ENCODE measurements at regions not wholly inside any gene's neighbourhood (a gene's known extent, or its start where the extent isn't known, plus 50 kb on each side); places are given as distances from the start of the nearest gene placed in this dataset.

GRCh38 chr2:134783912-134784311 lies 54.5 kb upstream of the ACMSD start:
- TF ChIP-seq CTCF (IDR thresholded peaks at IDR 0.05 in 2 of 3, conservative IDR thresholded peaks at IDR 0.05 in 1 of 3; ENCODE audit: control insufficient read depth in 2 of 3, extremely low read depth in 1 of 3, insufficient read depth in 1 of 3, low read depth in 3 of 3, low read length in 3 of 3) (no peak), POLR2A (IDR thresholded peaks at IDR 0.05; ENCODE audit: low read depth, low read length) (no peak), SMAD5 (IDR thresholded peaks at IDR 0.05; ENCODE audit: low read depth) (no peak), EP300 (IDR thresholded peaks at IDR 0.05; ENCODE audit: borderline replicate concordance in 1 of 2, control insufficient read depth in 1 of 2, low read depth in 2 of 2, low read length in 2 of 2) (no peak), ZNF24 (IDR thresholded peaks at IDR 0.05) (no peak), RCOR1 (conservative IDR thresholded peaks at IDR 0.05; ENCODE audit: low read depth, low read length) (no peak), POLR2AphosphoS5 (IDR thresholded peaks at IDR 0.05; ENCODE audit: low read length) (no peak), ATF2 (IDR thresholded peaks at IDR 0.05; ENCODE audit: low read length) (no peak), ZSCAN29 (IDR thresholded peaks at IDR 0.05) (no peak), TAF1 (IDR thresholded peaks at IDR 0.05; ENCODE audit: borderline replicate concordance, low read depth, low read length) (no peak)
- TF ChIP-seq, protein P1, sequence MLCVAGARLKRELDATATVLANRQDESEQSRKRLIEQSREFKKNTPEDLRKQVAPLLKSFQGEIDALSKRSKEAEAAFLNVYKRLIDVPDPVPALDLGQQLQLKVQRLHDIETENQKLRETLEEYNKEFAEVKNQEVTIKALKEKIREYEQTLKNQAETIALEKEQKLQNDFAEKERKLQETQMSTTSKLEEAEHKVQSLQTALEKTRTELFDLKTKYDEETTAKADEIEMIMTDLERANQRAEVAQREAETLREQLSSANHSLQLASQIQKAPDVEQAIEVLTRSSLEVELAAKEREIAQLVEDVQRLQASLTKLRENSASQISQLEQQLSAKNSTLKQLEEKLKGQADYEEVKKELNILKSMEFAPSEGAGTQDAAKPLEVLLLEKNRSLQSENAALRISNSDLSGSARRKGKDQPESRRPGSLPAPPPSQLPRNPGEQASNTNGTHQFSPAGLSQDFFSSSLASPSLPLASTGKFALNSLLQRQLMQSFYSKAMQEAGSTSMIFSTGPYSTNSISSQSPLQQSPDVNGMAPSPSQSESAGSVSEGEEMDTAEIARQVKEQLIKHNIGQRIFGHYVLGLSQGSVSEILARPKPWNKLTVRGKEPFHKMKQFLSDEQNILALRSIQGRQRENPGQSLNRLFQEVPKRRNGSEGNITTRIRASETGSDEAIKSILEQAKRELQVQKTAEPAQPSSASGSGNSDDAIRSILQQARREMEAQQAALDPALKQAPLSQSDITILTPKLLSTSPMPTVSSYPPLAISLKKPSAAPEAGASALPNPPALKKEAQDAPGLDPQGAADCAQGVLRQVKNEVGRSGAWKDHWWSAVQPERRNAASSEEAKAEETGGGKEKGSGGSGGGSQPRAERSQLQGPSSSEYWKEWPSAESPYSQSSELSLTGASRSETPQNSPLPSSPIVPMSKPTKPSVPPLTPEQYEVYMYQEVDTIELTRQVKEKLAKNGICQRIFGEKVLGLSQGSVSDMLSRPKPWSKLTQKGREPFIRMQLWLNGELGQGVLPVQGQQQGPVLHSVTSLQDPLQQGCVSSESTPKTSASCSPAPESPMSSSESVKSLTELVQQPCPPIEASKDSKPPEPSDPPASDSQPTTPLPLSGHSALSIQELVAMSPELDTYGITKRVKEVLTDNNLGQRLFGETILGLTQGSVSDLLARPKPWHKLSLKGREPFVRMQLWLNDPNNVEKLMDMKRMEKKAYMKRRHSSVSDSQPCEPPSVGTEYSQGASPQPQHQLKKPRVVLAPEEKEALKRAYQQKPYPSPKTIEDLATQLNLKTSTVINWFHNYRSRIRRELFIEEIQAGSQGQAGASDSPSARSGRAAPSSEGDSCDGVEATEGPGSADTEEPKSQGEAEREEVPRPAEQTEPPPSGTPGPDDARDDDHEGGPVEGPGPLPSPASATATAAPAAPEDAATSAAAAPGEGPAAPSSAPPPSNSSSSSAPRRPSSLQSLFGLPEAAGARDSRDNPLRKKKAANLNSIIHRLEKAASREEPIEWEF (IDR thresholded peaks at IDR 0.05; ENCODE audit: insufficient replicate concordance, low read depth, low read length) = no peak
- TF ChIP-seq, protein P2, sequence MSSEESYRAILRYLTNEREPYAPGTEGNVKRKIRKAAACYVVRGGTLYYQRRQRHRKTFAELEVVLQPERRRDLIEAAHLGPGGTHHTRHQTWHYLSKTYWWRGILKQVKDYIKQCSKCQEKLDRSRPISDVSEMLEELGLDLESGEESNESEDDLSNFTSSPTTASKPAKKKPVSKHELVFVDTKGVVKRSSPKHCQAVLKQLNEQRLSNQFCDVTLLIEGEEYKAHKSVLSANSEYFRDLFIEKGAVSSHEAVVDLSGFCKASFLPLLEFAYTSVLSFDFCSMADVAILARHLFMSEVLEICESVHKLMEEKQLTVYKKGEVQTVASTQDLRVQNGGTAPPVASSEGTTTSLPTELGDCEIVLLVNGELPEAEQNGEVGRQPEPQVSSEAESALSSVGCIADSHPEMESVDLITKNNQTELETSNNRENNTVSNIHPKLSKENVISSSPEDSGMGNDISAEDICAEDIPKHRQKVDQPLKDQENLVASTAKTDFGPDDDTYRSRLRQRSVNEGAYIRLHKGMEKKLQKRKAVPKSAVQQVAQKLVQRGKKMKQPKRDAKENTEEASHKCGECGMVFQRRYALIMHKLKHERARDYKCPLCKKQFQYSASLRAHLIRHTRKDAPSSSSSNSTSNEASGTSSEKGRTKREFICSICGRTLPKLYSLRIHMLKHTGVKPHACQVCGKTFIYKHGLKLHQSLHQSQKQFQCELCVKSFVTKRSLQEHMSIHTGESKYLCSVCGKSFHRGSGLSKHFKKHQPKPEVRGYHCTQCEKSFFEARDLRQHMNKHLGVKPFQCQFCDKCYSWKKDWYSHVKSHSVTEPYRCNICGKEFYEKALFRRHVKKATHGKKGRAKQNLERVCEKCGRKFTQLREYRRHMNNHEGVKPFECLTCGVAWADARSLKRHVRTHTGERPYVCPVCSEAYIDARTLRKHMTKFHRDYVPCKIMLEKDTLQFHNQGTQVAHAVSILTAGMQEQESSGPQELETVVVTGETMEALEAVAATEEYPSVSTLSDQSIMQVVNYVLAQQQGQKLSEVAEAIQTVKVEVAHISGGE (CRISPR knock-in tag; IDR thresholded peaks at IDR 0.05) = no peak
